Chondrocyte (in vitro differentiated cells): ENCODE measurements at regions not wholly inside any gene's neighbourhood (a gene's known extent, or its start where the extent isn't known, plus 50 kb on each side); places are given as distances from the start of the nearest gene placed in this dataset.

Experiments used
- DNase-seq: peaks from one replicate; pipeline ENCODE4 v3.0.0; 2021; ENCODE audit warnings: mixed read lengths, low spot score
- H3K27ac Mint-ChIP-seq: one replicate; pipeline ENCODE4 v1.8.0; 2021; ENCODE audit warnings: mild to moderate bottlenecking, moderate library complexity, mixed read lengths; ENCODE audit not compliant: unreplicated experiment
- H3K27me3 Mint-ChIP-seq: 2 replicates; pipeline ENCODE4 v1.8.0; 2021; ENCODE audit warnings: low read depth, mixed read lengths
- H3K36me3 Mint-ChIP-seq: 2 replicates; pipeline ENCODE4 v1.8.0; 2021; ENCODE audit warnings: low read depth, mixed read lengths
- H3K4me1 Mint-ChIP-seq: 2 replicates; pipeline ENCODE4 v1.8.0; 2021; ENCODE audit warnings: low read depth, mild to moderate bottlenecking, mixed read lengths
- H3K4me3 Mint-ChIP-seq: one replicate; pipeline ENCODE4 v1.8.0; 2021; ENCODE audit warnings: mild to moderate bottlenecking, moderate library complexity, mixed read lengths; ENCODE audit not compliant: unreplicated experiment
- H3K9me3 Mint-ChIP-seq: 2 replicates; pipeline ENCODE4 v1.8.0; 2021; ENCODE audit warnings: low read depth, mixed read lengths
- TF ChIP-seq, protein P1 (sequence below): fragments of 200-600 bp; sonication (generic); IDR thresholded peaks from 2 replicates; pipeline ENCODE4 v1.5.0; 2021; ENCODE audit warnings: antibody characterized with exemption, mild to moderate bottlenecking, moderate library complexity

- H3K27ac Mint-ChIP-seq = no peak overlapping the region
- peaks cover 10% of the 10 kb centered on the region for H3K9me3 Mint-ChIP-seq
- no peak overlapping the region for H3K4me3 Mint-ChIP-seq
- no peak for DNase-seq
- TF ChIP-seq, protein P1, sequence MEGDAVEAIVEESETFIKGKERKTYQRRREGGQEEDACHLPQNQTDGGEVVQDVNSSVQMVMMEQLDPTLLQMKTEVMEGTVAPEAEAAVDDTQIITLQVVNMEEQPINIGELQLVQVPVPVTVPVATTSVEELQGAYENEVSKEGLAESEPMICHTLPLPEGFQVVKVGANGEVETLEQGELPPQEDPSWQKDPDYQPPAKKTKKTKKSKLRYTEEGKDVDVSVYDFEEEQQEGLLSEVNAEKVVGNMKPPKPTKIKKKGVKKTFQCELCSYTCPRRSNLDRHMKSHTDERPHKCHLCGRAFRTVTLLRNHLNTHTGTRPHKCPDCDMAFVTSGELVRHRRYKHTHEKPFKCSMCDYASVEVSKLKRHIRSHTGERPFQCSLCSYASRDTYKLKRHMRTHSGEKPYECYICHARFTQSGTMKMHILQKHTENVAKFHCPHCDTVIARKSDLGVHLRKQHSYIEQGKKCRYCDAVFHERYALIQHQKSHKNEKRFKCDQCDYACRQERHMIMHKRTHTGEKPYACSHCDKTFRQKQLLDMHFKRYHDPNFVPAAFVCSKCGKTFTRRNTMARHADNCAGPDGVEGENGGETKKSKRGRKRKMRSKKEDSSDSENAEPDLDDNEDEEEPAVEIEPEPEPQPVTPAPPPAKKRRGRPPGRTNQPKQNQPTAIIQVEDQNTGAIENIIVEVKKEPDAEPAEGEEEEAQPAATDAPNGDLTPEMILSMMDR = peak; percentile 80
- no peaks in the 10 kb centered on the region for H3K4me1 Mint-ChIP-seq
- no peaks in the 10 kb centered on the region for H3K27me3 Mint-ChIP-seq
- H3K36me3 Mint-ChIP-seq = no peaks in the 10 kb centered on the region
These were observed 259.8 kb upstream of the SEMA3A start for GRCh38 chr7:84454174-84454959.

- H3K27me3 Mint-ChIP-seq = no peaks in the 10 kb centered on the region
- TF ChIP-seq, protein P1 = no peak
- no peaks in the 10 kb centered on the region for H3K4me1 Mint-ChIP-seq
- H3K27ac Mint-ChIP-seq = no peak overlapping the region
- no peak overlapping the region for H3K4me3 Mint-ChIP-seq
- no peaks in the 10 kb centered on the region for H3K36me3 Mint-ChIP-seq
- H3K9me3 Mint-ChIP-seq = peaks cover 14% of the 10 kb centered on the region
- no peak for DNase-seq
These were observed 258.0 kb upstream of the SEMA3A start for GRCh38 chr7:84452618-84453017.

DNA sequence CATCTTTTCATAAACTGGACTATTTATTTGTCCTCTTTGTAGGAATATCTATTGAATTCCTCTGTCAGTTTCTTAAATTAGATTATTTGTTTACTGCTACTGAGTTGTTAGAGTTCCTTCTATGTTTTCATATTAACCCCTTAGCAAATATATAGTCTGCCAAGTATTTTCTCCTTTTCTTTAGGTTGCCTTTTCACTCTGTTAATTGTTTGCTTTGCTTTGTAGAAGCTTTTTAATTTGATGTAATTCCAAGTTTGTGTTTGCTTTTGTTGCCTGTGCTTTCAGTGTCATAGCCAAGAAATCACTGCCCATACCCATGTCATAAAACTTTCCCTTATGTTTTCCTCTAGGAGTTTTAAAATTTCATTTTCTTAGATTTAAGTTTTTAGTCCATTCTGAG lies 256.2 kb upstream of the SEMA3A start:
- H3K4me3 Mint-ChIP-seq = no peak overlapping the region
- TF ChIP-seq, protein P1 = no peak

GRCh38 chr7:84447636-84448293 lies 253.2 kb upstream of the SEMA3A start:
- no peak overlapping the region for H3K27ac Mint-ChIP-seq
- no peaks in the 10 kb centered on the region for H3K27me3 Mint-ChIP-seq
- TF ChIP-seq, protein P1 = no peak
- H3K4me3 Mint-ChIP-seq = no peak overlapping the region
- H3K4me1 Mint-ChIP-seq = no peaks in the 10 kb centered on the region
- peaks cover 16% of the 10 kb centered on the region for H3K9me3 Mint-ChIP-seq
- H3K36me3 Mint-ChIP-seq = no peaks in the 10 kb centered on the region
- no peak for DNase-seq

More for the DNA sequence above, 256.2 kb upstream of the SEMA3A start:
- H3K36me3 Mint-ChIP-seq = no peaks in the 10 kb centered on the region
- no peak overlapping the region for H3K27ac Mint-ChIP-seq
- H3K9me3 Mint-ChIP-seq = peaks cover 14% of the 10 kb centered on the region
- no peaks in the 10 kb centered on the region for H3K4me1 Mint-ChIP-seq
- DNase-seq = no peak
- H3K27me3 Mint-ChIP-seq = no peaks in the 10 kb centered on the region

DNA sequence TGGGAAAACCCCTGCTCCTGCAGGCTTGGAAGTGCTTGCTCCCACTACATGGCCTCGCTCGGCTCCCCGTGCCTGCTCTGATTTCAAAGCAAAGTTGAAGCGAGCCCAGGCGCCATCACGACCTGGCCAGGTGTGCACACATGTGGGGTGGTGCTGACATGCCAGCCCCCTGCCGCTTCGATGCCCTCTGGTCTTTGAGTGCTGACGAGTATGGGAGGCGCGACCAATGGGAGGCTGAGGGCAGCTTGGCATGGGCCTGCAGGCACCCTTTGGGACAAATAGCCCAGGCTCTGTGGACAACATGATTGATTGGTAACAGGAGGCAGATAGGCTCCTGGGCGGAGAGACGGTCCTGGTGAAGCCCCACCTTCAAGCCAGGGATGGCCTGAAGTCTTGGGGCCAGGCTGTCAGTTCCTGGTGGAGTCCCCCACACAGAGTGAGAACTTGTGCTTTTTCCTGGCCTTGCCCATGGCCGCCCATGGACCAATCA lies 252.4 kb upstream of the SEMA3A start:
- Mint-ChIP-seq H3K27ac (no peak overlapping the region), H3K9me3 (peaks cover 16% of the 10 kb centered on the region), H3K4me1 (no peaks in the 10 kb centered on the region), H3K27me3 (no peaks in the 10 kb centered on the region), H3K4me3 (no peak overlapping the region), H3K36me3 (no peaks in the 10 kb centered on the region)
- TF ChIP-seq, protein P1 = no peak
- peak; percentile 93 for DNase-seq
